ENCODE measurements at regions not wholly inside any gene's neighbourhood (a gene's known extent, or its start where the extent isn't known, plus 50 kb on each side); places are given as distances from the start of the nearest gene placed in this dataset.

GRCh38 chr4:45946699-45947098 lies 177.2 kb downstream of the GABRG1 start:
- TF ChIP-seq CTCF (IDR thresholded peaks at IDR 0.05) (no peak), POLR2A (IDR thresholded peaks at IDR 0.05) (no peak)

All from uterus (tissue), 2 donors.